GM18907 (cell line): ENCODE measurements at regions not wholly inside any gene's neighbourhood (a gene's known extent, or its start where the extent isn't known, plus 50 kb on each side); places are given as distances from the start of the nearest gene placed in this dataset.

Experiments
- ATAC-seq: cut with Tn5 transposase; IDR thresholded peaks from one replicate; pipeline ENCODE4 v1.9.1; 2021; ENCODE audit warnings: mild to moderate bottlenecking, moderate library complexity; ENCODE audit not compliant: unreplicated experiment

GRCh38 chr10:21174715-21175495 is 277.8 kb upstream of the NEBL start:
- ATAC-seq = no peak

GRCh38 chr10:21173802-21174714 is 276.9 kb upstream of the NEBL start:
- peak; percentile 74 for ATAC-seq

GRCh38 chr10:21172930-21173801 is 276.1 kb upstream of the NEBL start:
- ATAC-seq = peak; percentile 2

GRCh38 chr10:21172542-21172929 is 275.4 kb upstream of the NEBL start:
- ATAC-seq = no peak

- no peak for ATAC-seq
Observed at GRCh38 chr10:21171936-21172541, 274.9 kb upstream of the NEBL start.

- ATAC-seq = no peak
Observed at GRCh38 chr10:21171197-21171935, 274.3 kb upstream of the NEBL start.

- ATAC-seq = no peak
Observed at GRCh38 chr10:21170216-21170615, 273.1 kb upstream of the NEBL start.

GRCh38 chr10:21169271-21169670 is 272.2 kb upstream of the NEBL start:
- no peak for ATAC-seq

- no peak for ATAC-seq
Observed at GRCh38 chr10:21167288-21168010, 270.3 kb upstream of the NEBL start.

- ATAC-seq = no peak
Observed at GRCh38 chr10:21166557-21167287, 269.6 kb upstream of the NEBL start.

- ATAC-seq = no peak
Observed at GRCh38 chr10:21165489-21165888, 268.4 kb upstream of the NEBL start.

- ATAC-seq = no peak
Observed at GRCh38 chr10:21164687-21165086, 267.6 kb upstream of the NEBL start.

- no peak for ATAC-seq
Observed at GRCh38 chr10:21162948-21163347, 265.8 kb upstream of the NEBL start.

- no peak for ATAC-seq
Observed at GRCh38 chr10:21161647-21162046, 264.5 kb upstream of the NEBL start.

GRCh38 chr10:21161090-21161625 is 264.0 kb upstream of the NEBL start:
- no peak for ATAC-seq

GRCh38 chr10:21160116-21160515 is 263.0 kb upstream of the NEBL start:
- ATAC-seq = no peak

GRCh38 chr10:21159669-21160068 is 262.6 kb upstream of the NEBL start:
- no peak for ATAC-seq

- no peak for ATAC-seq
Observed at GRCh38 chr10:21158301-21158700, 261.2 kb upstream of the NEBL start.
